GM13977 (cell line): ENCODE measurements at regions not wholly inside any gene's neighbourhood (a gene's known extent, or its start where the extent isn't known, plus 50 kb on each side); places are given as distances from the start of the nearest gene placed in this dataset.

ENCODE experiments used
- DNase-seq: peaks from one replicate; pipeline ENCODE4 v3.0.0; 2012; ENCODE audit warnings: low spot score
- in situ Hi-C: fragments of 300-500 bp; cut with MboI; formaldehyde crosslinking; loops from one replicate; pipeline ENCODE4 v1.12.0; 2022; ENCODE audit warnings: low sequenced_read_pairs, low pct_unique_long_range_greater_than_20kb, mixed read lengths, inconsistent platforms; ENCODE audit not compliant: unreplicated experiment
- TF ChIP-seq, protein P1 (sequence below): IDR thresholded peaks from 2 replicates; pipeline ENCODE4 v1.5.1; 2012; ENCODE audit warnings: mild to moderate bottlenecking, control low read depth; ENCODE audit not compliant: insufficient read depth; ENCODE audit errors: extremely low read depth, missing control alignments

- DNase-seq, result no peak
- in situ Hi-C loops, result no loop called here
- TF ChIP-seq, protein P1, sequence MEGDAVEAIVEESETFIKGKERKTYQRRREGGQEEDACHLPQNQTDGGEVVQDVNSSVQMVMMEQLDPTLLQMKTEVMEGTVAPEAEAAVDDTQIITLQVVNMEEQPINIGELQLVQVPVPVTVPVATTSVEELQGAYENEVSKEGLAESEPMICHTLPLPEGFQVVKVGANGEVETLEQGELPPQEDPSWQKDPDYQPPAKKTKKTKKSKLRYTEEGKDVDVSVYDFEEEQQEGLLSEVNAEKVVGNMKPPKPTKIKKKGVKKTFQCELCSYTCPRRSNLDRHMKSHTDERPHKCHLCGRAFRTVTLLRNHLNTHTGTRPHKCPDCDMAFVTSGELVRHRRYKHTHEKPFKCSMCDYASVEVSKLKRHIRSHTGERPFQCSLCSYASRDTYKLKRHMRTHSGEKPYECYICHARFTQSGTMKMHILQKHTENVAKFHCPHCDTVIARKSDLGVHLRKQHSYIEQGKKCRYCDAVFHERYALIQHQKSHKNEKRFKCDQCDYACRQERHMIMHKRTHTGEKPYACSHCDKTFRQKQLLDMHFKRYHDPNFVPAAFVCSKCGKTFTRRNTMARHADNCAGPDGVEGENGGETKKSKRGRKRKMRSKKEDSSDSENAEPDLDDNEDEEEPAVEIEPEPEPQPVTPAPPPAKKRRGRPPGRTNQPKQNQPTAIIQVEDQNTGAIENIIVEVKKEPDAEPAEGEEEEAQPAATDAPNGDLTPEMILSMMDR, result peak; percentile 49
Measured at GRCh38 chr4:63563288-63564014, 845.8 kb downstream of the TECRL start.

GRCh38 chr4:63558709-63559108, 850.5 kb downstream of the TECRL start:
- DNase-seq, result no peak
- TF ChIP-seq, protein P1, result no peak
- in situ Hi-C loops, result no loop called here

- no peak for DNase-seq
- in situ Hi-C loops, result no loop called here
- TF ChIP-seq, protein P1, result peak; percentile 32
Measured at GRCh38 chr4:63556332-63556731, 852.9 kb downstream of the TECRL start.

DNA sequence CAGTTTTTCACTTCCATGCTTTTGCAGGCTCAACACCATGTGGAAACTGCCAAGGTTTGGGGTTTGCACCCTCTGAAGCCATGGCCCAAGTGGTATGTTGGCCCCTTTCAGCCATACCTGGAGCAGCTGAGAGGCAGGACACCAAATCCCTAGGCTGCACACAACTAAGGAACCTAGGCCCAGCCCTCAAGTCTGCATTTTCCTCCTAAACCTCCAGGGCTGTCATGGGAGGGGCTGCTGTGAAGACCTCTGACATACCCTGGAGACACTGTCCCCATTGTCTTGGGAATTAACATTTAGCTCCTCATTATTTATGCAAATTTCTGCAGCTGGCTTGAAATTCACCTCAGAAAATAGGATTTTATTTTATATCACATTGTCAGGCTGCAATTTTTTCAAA, 856.1 kb downstream of the TECRL start:
- TF ChIP-seq, protein P1, result no peak
- no peak for DNase-seq
- in situ Hi-C loops, result no loop called here

DNA sequence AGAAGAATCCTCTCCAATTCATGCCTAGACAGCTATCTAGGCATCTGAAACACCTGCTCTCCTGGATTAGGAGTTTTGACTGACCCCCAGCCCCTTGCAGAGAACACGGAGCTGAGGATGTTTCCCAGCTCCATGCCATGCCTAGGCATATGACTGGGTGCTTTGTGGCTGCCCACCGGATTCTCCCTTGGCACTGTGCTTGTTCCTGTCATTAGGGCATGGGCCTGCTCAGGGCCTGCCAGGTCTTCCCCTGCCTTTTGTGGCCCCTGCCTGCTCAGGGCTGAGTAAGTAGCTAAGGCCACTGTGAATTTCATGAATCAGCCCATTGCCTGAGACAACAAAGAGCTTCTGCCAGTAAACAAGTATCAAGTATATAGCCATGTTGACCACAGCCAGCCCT, 867.4 kb downstream of the TECRL start:
- in situ Hi-C loops, result no loop called here
- TF ChIP-seq, protein P1, result no peak
- DNase-seq, result no peak

DNA sequence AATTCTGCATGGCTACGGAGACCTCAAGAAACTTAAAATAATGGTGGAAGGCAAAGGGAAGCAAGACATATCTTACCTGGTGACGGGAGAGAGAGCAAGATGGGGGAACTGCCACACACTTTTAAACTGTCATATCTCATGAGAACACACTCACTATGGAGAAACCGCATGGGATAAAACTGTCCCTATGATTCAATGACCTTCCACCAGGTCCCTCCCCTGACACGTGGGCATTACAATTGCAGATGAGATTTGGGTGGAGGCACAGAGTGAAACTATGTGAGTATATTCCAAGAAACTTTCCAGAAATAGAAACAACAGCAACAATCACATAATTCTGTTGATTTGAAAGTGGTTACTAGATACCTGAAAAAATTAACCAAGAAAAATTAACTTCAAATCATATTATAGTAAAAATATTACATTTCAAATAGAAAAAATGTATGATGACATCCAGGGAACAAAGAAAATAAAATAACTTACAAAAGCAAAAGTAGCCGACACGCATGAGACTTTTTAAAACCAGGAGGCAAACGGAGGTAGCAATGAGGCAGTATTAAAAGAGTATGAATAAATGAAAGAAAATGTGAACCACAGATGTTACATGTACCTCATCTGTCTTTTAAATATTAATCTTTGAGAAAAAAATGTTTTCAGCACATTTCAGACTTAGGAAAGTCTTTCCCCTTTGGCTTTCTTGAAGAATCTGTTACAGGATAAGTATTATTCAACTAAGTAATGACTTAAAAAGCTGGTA, 879.5 kb downstream of the TECRL start:
- TF ChIP-seq, protein P1, result no peak
- no peak for DNase-seq
- in situ Hi-C loops, result no loop called here
